MM.1S (cell line): ENCODE measurements at regions not wholly inside any gene's neighbourhood (a gene's known extent, or its start where the extent isn't known, plus 50 kb on each side); places are given as distances from the start of the nearest gene placed in this dataset.
"Not testable (repeated sequence)": the region's sequence is repeated elsewhere in the genome, so short reads cannot be mapped to it uniquely, and the experiment has no call there.

ENCODE experiments used
- DNase-seq: peaks from one replicate; pipeline ENCODE4 v3.0.0-alpha.2; 2015
- H2AFZ ChIP-seq: fragments of 300-600 bp; sonication (generic); 2 replicates; pipeline ENCODE4 v1.6.0; 2016; ENCODE audit warnings: antibody characterized with exemption, low read length
- H3F3A ChIP-seq: fragments of 300-600 bp; sonication (generic); 2 replicates; pipeline ENCODE4 v1.6.1; 2016; ENCODE audit warnings: mild to moderate bottlenecking, antibody characterized with exemption, low read length, moderate library complexity, mixed read lengths; ENCODE audit not compliant: insufficient read depth
- H3K27ac ChIP-seq: fragments of 300-600 bp; sonication (generic); 2 replicates; pipeline ENCODE4 v1.5.1; 2016; ENCODE audit warnings: mild to moderate bottlenecking, low read length
- H3K27me3 ChIP-seq: fragments of 300-600 bp; sonication (generic); replicated peaks from 2 replicates; pipeline ENCODE4 v1.6.0; 2016; ENCODE audit warnings: low read length; ENCODE audit not compliant: insufficient read depth
- H3K36me3 ChIP-seq: fragments of 300-600 bp; sonication (generic); replicated peaks from 2 replicates; pipeline ENCODE4 v1.6.1; 2016; ENCODE audit warnings: mild to moderate bottlenecking, low read length, mixed read lengths; ENCODE audit not compliant: insufficient read depth
- H3K4me1 ChIP-seq: fragments of 300-600 bp; sonication (generic); 2 replicates; pipeline ENCODE4 v1.6.1; 2016; ENCODE audit warnings: low read length, mixed read lengths
- H3K4me2 ChIP-seq: fragments of 300-600 bp; sonication (generic); 2 replicates; pipeline ENCODE4 v1.6.0; 2016; ENCODE audit warnings: low read depth, low read length
- H3K4me3 ChIP-seq: fragments of 300-600 bp; sonication (generic); 2 replicates; pipeline ENCODE4 v1.5.1; 2016; ENCODE audit warnings: low read length, mixed read lengths
- H3K79me2 ChIP-seq: fragments of 300-600 bp; sonication (generic); 2 replicates; pipeline ENCODE4 v1.6.1; 2016; ENCODE audit warnings: mixed run types, low read length, mixed read lengths
- H3K9ac ChIP-seq: fragments of 300-600 bp; sonication (generic); 2 replicates; pipeline ENCODE4 v1.6.1; 2016; ENCODE audit warnings: low read length, mixed read lengths
- H3K9me2 ChIP-seq: fragments of 300-600 bp; sonication (generic); replicated peaks from 2 replicates; pipeline ENCODE4 v1.6.1; 2016; ENCODE audit warnings: mild to moderate bottlenecking, low read length, mixed read lengths; ENCODE audit not compliant: insufficient read depth
- H3K9me3 ChIP-seq: fragments of 300-600 bp; sonication (generic); replicated peaks from 2 replicates; pipeline ENCODE4 v1.6.1; 2016; ENCODE audit warnings: mild to moderate bottlenecking, low read length, mixed read lengths; ENCODE audit not compliant: insufficient read depth
- H4K20me1 ChIP-seq: fragments of 300-600 bp; sonication (generic); 2 replicates; pipeline ENCODE4 v1.6.1; 2016; ENCODE audit warnings: mild to moderate bottlenecking, low read length, moderate library complexity, mixed read lengths; ENCODE audit not compliant: insufficient read depth
- CTCF ChIP-seq: fragments of 300-600 bp; sonication (generic); IDR thresholded peaks from 2 replicates; pipeline ENCODE4 v1.5.1; 2016; ENCODE audit warnings: antibody characterized with exemption, low read length, mixed read lengths
- EZH2 ChIP-seq: fragments of 300-600 bp; sonication (generic); optimal IDR thresholded peaks from 2 replicates; pipeline ENCODE3; 2017; ENCODE audit warnings: low read depth, mild to moderate bottlenecking, antibody characterized with exemption, low read length, mixed read lengths
- EZH2phosphoT487 ChIP-seq: fragments of 300-600 bp; sonication (generic); IDR thresholded peaks from 2 replicates; pipeline ENCODE4 v1.6.1; 2018; ENCODE audit warnings: antibody characterized with exemption, low read length

- no peaks in the 10 kb centered on the region for H3K79me2 ChIP-seq
- H3K9me2 ChIP-seq: no peaks in the 10 kb centered on the region
- H4K20me1 ChIP-seq: no peaks in the 10 kb centered on the region
- H3K4me1 ChIP-seq: no peaks in the 10 kb centered on the region
- no peaks in the 10 kb centered on the region for H3K36me3 ChIP-seq
- H3F3A ChIP-seq: no peaks in the 10 kb centered on the region
- no peaks in the 10 kb centered on the region for H3K9me3 ChIP-seq
- H3K27ac ChIP-seq: no peak overlapping the region
- no peak for TF ChIP-seq EZH2
- no peak for TF ChIP-seq EZH2phosphoT487
- no peak for TF ChIP-seq CTCF
- no peak overlapping the region for H3K9ac ChIP-seq
- no peak overlapping the region for H2AFZ ChIP-seq
- DNase-seq: no peak
- no peaks in the 10 kb centered on the region for H3K27me3 ChIP-seq
- H3K4me3 ChIP-seq: no peak overlapping the region
- H3K4me2 ChIP-seq: no peak overlapping the region
Observed at GRCh38 chr6:154623391-154623790, 109.8 kb upstream of the SCAF8 start.

- no peak for TF ChIP-seq CTCF
- TF ChIP-seq EZH2: no peak
- no peak for TF ChIP-seq EZH2phosphoT487
- Histone ChIP-seq H2AFZ (no peak overlapping the region), H3K36me3 (no peaks in the 10 kb centered on the region), H3K27ac (no peak overlapping the region), H3K4me1 (no peaks in the 10 kb centered on the region), H3K9me3 (no peaks in the 10 kb centered on the region), H3K4me3 (no peak overlapping the region), H3K4me2 (no peak overlapping the region), H3K27me3 (no peaks in the 10 kb centered on the region), H4K20me1 (no peaks in the 10 kb centered on the region), H3F3A (no peaks in the 10 kb centered on the region), H3K9ac (no peak overlapping the region), H3K79me2 (no peaks in the 10 kb centered on the region), H3K9me2 (no peaks in the 10 kb centered on the region)
- no peak for DNase-seq
Observed at GRCh38 chr6:154624038-154624599, 109.1 kb upstream of the SCAF8 start.

GRCh38 chr6:154624727-154625126 lies 108.5 kb upstream of the SCAF8 start:
- H3K9ac ChIP-seq, H2AFZ ChIP-seq, H3K79me2 ChIP-seq, H4K20me1 ChIP-seq, H3K4me2 ChIP-seq, H3K36me3 ChIP-seq, H3F3A ChIP-seq, H3K9me3 ChIP-seq, DNase-seq, H3K9me2 ChIP-seq, H3K4me3 ChIP-seq, H3K27me3 ChIP-seq, H3K4me1 ChIP-seq, H3K27ac ChIP-seq: not testable (repeated sequence)

GRCh38 chr6:154625721-154626120 lies 107.5 kb upstream of the SCAF8 start:
- Histone ChIP-seq H3K4me2 (no peak overlapping the region), H3K9me3 (no peaks in the 10 kb centered on the region), H3K9ac (no peak overlapping the region)

More at GRCh38 chr6:154625721-154626120, 107.5 kb upstream of the SCAF8 start:
- H3K36me3 ChIP-seq: no peaks in the 10 kb centered on the region
- H3F3A ChIP-seq: no peaks in the 10 kb centered on the region
- H3K27me3 ChIP-seq: no peaks in the 10 kb centered on the region
- H4K20me1 ChIP-seq: no peaks in the 10 kb centered on the region
- H3K9me2 ChIP-seq: no peaks in the 10 kb centered on the region
- no peak for TF ChIP-seq CTCF
- no peak for TF ChIP-seq EZH2
- no peak for TF ChIP-seq EZH2phosphoT487
- no peak overlapping the region for H2AFZ ChIP-seq
- H3K4me3 ChIP-seq: no peak overlapping the region
- H3K79me2 ChIP-seq: no peaks in the 10 kb centered on the region
- no peaks in the 10 kb centered on the region for H3K4me1 ChIP-seq
- no peak overlapping the region for H3K27ac ChIP-seq
- DNase-seq: no peak
